HuH-7.5 (cell line): ENCODE measurements at regions not wholly inside any gene's neighbourhood (a gene's known extent, or its start where the extent isn't known, plus 50 kb on each side); places are given as distances from the start of the nearest gene placed in this dataset.

ENCODE experiments used
- DNase-seq: peaks from one replicate; pipeline ENCODE4 v3.0.0; 2011; ENCODE audit warnings: low spot score

DNA sequence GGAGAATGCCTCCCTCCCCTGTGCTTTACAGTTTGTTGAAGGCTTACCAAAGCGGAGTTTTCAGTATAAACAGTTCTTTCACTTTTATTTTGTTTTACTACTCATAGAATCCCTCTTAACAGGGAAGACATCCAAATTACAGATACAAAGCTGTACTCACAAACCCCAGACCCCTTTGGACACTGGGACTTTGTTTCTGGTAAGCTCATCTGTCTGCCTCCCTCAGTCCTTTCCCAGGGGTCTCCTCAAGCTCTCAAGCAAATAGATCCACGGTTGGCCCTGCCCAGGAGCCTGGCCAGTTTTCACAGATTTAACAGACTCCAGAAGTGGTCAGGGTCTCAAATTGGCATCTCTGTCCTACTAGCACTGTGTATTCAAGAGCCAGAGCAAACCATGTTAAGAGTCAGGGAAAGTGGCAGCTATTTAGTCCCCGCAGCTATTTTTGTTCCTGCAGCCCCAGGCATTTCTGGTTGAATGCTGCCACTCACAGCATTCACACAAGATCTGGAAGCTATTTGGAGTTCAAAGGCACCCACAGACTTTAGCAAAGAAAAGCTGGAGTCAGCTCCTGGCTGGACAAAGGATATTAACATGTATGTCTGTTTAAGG lies 54.2 kb downstream of the TMEM100 start:
- DNase-seq = no peak

DNA sequence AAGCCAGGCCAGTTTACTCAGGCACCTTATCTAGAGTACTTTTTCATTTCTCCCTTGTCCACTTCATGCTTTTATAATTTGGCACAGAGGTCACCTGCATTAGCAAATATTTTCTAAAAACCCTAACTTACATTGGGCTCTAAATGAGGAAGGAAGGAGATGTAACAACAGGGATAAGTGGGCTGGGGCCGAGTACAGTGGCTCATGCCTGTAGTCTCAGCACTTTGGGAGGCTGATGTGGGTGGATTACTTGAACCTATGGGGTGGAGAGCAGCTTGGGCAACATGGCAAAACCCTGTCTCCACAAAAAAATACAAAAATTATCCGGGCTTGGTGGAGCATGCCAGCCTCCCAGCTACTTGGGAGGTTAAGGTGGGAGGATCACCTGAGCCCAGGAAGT lies 55.9 kb downstream of the TMEM100 start:
- DNase-seq = no peak

DNA sequence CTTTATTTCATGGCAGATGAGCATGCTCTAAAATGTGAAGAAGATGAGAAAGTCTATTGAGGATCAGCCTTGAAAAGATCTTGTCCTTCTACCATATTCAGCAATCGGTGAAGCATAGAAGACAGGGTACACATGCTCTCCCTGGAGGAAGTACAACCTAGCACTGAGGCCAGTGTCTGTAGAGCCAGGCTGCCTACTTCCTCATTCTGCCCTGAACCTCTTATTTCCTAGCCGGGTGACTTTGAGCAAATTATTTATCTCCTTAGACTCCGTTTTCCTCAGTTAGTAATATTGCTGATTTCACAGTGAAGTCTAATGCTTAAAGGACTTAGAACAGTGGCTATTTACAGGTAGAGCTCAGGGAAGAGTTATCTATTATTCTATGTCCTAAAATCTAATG lies 58.4 kb downstream of the TMEM100 start:
- DNase-seq = no peak

DNA sequence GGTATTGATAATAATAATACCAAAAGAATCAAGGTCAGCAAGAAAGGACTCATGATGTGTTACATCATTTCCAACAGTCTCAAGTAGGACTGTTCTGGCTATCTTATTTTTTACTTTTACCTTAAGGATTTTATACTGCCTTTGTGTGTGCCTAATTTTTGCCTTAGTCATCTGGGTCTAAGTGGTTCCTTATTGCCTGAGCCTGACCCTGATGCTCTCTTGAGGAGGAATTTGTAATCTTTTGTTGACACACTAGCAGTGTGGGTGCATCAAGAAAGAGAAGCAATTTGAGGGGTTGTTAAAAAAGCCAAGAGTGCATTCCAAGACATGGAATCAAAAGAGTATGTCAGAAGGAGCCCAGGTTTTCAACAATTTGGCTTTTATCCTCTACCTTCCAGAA lies 59.3 kb downstream of the TMEM100 start:
- no peak for DNase-seq

DNA sequence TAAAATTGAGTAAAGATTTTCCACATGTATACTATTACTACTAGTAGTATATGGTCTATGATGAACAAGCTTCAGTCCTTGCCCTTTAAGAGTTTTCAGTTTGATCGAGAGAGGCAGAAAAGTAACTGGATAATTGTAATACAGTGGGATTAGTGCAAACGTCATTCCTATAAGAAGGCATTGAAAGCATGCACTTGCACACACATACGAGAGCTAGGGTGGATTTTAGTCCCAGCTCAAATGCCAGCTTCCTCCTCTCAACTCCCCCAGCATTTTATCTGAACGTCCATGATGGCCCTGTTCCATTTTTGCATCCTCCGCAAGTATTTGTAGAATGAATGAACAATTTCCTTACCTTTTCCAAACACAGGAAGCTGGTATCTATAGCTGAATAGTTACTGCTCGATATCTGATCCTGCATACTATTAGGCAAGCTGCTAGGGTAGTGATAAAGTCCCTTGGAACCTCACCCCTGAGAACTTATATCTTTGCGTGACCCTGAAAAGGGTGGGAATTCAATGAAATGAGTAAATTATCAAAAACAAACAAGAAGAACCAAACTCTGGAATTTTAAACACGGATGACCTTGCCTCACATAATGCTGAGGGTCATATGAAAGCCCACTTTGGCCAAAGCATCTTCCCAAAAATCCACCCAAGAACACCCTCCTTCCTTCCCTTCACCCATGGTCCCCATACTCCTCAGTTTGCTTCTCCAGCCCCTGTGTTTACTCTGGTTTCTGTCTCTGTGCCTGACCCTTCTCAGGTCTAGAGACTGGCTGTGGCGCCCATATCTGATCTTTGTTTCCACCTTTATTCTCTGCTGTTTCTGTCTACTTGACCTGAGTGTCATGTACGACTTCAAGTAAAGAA lies 60.5 kb downstream of the TMEM100 start:
- DNase-seq = no peak

DNA sequence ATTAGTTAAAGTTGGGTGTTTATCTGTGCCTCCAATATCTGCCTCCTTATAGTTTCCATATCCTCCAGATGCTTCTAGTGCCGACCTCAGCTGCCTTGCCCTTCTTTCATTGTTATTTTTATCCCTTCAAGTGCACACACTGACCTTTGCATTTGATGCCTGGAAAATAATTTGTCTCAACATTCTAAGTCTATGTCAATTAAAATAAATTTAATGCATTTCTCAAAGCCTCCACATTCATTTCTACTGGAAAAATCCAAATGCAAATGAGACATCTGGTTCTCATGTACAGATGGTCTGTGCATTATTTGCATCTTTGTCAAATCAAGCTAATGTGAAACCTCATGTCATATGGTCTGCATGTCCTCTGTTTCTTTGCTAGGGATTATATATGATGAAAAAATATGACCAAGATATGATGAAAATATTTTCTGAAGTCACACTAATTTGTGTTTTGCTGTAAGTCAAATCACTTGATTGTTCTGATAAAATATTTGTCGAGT lies 61.4 kb downstream of the TMEM100 start:
- DNase-seq = no peak

DNA sequence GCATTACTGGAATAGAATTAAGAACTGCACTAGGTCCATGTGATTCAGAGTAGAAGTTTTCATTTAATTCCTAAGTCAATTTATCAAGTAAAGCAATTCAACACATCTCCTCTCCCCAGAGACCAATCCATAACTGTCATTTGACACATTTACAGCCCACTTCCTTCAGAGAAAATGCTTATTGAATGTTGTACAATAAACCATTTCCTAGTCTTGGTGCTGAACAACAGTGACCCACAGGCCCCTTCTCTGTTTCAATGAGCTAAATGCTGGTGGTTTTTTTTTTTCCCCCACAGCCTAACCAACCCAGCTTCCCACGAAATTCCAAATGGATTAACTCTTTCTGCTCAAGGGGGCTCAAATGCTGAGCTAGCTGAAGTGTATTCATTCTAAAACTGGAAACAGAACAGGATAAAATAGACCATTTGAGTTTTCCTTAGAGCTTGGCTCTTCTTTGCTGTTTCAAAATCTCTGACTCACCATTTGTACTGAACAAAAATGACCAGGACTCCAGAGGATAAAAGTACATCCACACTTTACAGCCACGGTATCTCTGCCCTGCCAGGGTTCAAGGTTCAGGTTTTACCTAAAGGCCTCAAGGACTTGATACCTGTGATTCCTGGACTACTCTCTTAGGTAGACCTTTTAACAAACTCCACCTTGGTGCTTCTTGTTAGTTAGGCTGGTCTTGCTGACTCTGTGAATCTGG lies 62.3 kb downstream of the TMEM100 start:
- DNase-seq = no peak

DNA sequence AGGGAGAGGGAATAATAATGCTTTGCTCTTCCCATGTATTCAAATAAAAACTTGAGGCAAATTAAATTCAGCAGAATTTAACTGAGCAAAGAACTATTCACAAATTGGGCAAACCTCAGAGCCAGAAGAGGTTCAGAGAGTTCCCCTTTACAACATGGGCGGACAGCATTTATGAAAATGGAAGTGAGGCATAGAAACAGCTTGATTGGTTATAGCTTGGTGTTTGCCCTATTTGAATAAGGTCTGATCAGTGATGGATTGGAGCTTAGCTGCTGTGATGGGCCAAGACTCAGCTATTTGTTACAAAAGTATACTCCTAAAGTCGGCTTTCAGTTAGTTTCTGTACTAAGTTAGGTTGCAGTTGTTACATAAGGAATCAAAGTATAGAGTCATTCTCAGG lies 63.0 kb downstream of the TMEM100 start:
- DNase-seq = no peak

DNA sequence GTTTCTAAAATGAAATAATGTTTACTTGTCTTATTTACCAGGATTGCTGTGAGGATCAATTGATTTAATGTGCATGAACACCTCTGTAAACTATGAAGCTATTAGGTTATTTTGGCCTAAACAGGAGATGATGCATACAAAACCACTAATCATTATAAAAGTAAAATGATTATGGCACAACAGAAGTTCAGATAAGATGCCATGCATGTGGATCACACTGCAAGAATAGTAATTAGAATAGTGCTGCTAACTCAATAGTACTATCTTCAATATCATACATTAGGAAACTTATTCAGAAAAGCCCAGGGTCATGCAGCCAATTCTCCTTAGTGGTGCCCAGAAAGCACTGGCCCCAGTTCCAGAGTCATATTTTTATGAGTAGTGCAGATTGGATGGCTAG lies 66.9 kb downstream of the TMEM100 start:
- DNase-seq = no peak

DNA sequence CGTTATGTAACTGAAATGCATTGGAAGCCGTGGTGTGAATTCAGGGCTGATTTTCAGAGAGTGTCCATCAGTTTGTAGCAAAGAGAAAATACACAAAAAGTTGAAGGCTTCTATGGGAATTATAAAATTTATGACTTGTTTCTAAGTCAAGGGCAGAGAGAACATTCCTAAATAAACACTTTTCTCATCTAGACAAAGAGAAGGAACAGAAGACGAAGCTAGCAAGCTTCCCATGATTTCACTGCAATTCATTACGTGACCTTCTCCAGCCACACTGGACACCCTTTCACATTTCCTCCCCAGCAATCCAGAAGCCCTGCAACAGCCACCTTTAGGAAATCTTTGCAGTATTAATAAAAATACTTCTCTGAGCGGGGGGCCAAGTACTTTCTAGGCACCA lies 67.8 kb downstream of the TMEM100 start:
- DNase-seq = no peak

DNA sequence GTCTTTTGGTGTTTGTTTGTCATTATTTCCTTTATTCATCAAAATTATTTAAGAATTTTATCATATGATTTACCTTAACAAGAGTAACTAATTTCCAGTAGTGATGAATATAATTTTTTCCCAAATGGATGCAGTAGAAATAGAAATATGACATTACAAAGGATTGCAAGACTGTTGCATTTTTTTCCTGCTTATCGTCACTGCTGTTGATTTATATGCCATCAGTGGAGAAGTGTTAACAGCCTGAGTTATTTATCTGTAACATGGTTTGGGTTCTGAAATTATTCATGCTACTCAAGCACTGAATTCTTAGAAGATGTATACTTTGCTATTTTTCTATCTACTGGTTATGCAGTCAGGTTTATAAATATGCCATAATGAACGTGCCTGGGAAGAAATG lies 68.6 kb downstream of the TMEM100 start:
- no peak for DNase-seq

DNA sequence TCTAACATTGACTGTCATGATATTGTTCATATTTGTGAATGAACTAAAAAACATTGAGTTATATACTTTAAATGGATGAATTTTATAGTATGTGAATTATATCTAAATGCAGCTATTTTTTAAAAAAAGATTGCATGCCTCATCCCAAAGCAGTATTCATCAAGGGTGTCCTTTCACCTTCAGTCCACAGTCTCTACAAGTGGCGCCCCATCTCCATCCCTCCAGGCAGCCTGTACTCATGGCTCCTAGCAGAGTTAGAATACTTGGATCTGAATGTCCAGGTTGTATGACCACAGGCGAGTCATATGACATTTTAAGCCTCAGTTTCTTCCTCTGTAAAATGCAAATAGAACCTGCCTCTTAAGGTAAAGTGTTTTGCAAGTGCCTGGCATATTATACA lies 69.8 kb downstream of the TMEM100 start:
- DNase-seq = no peak

DNA sequence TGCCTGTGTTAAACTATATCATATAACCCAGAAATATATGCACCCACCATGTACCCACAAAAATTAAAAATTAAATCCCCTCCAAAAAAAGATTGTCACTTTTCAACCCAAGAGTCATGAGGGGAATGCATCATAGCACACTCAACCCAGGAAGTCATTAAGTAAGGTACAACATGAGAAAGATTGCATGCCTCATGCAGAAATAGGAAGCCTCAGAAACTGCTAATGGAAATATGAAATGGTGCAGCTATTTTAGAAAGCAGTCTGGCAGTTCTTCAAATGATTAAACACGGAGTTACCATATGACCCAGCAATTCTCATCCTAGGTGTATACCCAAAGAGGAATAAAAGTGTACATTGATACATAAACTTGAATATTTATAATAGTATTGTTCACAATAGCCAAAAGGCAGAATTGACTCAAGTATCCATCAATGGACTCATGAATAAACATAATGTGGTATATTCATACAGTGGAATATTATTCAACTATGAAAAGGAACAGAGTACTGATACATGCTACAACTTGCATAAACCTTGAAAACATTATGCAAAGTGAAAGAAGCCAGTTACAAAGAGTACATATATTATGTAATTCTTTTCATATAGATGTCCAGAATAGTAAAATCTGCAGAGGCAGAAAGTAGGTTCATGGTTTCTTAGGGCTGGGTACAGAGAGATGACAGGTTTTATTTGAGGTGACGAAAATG lies 70.4 kb downstream of the TMEM100 start:
- no peak for DNase-seq

DNA sequence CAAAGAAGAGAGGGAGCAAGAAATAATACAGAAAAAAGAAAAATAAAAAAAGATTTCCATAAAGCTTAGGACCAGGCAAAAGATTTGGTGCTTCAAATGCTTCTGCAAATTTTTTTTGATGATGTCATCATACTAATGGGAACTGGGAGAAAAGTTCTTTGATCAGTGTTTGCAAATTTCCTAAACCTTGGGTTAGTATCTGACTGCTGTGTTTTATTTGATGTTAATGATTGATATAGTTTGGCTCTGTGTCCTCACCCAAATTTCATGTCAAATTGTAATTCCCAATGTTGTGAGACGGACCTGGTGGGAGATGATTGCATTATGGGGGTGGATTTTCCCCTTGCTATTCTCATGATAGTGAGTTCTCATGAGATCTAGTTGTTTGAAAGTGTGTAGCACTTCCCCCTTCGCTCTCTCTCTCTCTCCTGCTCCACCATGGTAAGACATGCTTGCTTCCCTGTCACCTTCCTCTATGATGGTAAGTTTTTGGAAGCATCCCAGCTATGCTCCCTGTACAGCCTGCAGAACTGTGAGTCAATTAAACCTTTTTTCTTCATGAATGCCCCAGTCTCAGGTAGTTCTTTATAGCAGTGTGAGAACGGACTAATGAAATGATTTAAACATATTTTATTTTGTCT lies 72.6 kb downstream of the TMEM100 start:
- DNase-seq = no peak

DNA sequence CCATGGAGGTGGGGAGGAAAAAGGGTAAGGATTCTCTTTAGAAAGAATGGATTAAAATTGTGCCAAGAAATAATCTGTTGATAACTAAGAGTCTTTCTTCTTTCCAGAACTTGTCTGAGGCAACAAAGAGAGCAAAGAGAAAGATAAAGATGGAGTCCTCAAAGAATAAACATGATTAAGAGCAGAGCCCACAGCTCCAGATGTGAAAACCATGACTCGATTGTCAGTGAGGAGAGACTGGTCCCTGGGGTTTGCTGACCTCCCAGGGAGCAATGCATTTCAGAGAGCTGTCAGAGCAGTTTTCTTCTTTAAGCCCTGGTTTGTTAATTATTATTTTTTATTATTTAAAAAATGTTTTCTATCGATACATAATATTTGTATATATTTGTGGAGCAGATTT lies 74.6 kb downstream of the TMEM100 start:
- no peak for DNase-seq

DNA sequence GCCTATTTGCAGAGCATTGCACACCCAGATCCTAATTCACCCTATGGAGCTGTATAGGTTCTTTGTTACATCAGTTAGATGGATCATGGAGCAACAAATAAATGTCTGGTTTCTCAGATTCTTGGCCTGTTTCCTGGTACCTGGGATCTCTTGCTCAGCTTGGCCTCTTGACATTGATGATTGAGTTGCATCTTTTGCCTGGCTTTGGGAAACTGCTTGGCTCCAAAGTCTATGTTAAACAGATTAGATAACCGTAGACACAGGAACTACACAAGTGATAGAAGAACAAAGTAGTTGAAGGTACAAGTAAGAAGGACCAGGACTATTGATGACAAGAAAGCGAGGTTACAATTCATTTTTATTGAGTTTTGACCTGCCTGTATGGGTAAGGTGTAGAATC lies 77.3 kb downstream of the TMEM100 start:
- DNase-seq = no peak

DNA sequence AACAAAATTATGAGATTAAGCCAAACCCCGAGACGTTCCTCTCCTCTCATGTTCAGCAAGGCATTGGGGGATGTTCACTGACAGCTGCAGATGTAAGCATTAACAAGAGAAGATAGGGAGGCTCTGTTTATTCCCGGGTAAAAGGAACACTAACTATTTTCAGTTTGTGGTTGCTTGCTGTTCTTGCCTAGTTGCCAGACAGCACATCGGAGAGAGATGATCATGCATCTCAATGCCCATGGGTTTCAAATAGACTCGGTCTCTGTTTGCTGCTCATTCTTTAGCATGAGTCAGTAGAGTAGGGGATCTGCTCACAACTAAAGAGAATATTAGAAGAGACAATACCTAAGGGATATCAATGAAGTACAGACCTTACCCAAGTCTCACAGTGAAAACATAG lies 78.3 kb downstream of the TMEM100 start:
- DNase-seq = no peak

DNA sequence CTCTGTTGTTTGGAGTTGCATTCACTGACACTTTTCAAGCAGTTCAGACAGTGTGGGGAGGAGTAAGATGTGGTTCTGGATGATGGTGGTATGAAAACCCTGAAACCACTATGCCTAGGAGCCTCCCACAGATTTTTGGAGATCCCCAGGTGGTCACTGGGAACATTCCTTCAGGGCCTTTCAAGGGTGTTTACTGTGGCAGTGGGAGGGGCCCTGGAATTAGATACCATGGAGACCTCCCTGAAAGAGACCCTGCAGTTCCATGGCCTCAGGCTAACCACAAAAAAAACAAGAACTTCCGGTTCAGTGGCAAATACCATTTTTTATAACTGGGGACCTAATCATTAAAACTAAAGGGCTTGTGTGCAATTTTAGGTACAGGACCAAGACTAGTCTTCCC lies 79.9 kb downstream of the TMEM100 start:
- no peak for DNase-seq

DNA sequence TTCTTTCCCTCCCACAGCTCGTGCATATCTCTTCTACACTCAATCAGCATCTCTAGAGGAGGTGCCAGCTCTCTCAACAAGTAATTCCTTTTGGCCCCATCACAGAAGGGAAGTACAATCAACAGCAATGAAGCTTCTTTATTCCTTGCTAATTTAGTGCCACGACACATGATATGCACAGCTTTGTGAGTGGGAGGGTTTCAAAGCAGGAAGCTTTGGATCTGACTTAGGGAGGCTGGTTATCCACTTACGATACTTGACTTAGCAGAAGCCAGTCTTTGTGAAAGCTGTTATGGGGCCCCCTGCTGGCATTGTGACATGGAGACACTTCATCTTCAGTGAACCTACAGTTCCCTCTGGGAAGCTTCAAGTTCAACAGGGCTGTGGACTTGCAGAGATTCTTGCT lies 81.0 kb downstream of the TMEM100 start:
- no peak for DNase-seq

DNA sequence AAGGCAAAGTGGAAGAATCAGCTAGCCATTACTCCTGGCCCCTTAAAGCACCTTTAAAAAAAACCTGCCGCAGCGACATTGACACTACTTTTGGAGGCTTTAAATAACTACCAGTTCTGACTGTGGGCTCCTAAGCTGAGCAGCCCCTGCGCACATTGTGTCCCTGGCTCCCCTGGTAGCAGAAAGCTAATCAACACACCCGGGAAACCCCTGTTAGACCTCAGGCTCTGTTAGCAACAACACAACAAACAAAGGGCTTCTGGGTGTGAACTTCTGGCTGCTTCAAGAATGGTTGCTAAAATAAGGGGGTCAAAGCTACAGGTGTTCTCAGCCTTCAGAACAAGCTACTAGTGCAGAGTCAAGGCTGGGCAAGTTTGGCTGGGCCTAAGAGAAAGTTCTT lies 83.6 kb downstream of the TMEM100 start:
- no peak for DNase-seq

DNA sequence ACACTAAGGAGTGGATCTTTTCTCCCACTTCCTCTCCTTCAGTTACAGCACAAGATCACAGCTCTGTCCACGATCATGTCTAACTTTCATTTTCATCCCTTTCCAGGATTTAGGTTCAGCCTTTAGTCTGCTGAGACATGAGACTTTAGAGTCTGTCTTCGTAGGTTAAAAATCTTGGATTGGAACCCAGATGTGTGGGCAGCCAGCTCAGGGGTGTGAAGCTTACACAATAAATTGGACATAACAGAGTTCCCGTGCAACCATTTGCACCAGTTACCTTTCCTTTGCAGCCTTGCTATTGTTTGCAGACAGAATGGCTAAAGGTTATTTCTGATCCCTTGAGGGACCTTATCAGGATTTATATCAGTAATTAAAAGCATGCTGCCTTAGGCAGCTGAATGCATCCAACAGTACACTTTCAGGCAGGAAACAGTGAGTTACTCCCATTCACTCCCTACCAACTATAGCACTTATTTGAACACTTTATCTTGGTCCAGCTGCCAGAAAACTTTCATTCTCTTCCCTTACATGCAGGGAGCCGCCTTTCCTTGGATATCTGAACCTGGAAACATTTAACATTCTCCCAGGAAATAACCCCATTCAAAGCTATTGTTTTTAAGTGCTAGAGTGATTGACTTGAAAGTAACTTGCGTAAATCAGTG lies 87.3 kb downstream of the TMEM100 start:
- no peak for DNase-seq
